Smooth muscle cell (in vitro differentiated cells): ENCODE measurements at regions not wholly inside any gene's neighbourhood (a gene's known extent, or its start where the extent isn't known, plus 50 kb on each side); places are given as distances from the start of the nearest gene placed in this dataset.
A peak's percentile ranks its signal among the peaks of the same experiment; 100 is the strongest.

Experiments used
- DNase-seq: peaks from one replicate; lab custom pipeline; 2025; ENCODE audit not compliant: unreplicated experiment; lab: John Stamatoyannopoulos, UW
- H2AFZ ChIP-seq: fragments of 200-600 bp; sonication (generic); 2 replicates; pipeline ENCODE4 v1.6.0; 2016; ENCODE audit warnings: antibody characterized with exemption, low read depth, mild to moderate bottlenecking
- H3F3A ChIP-seq: fragments of 200-600 bp; sonication (generic); 2 replicates; pipeline ENCODE4 v1.6.0; 2017; ENCODE audit warnings: antibody characterized with exemption, low read depth
- H3K27ac ChIP-seq: fragments of 200-600 bp; sonication (generic); 2 replicates; pipeline ENCODE4 v1.5.1; 2016; ENCODE audit warnings: low read depth, mild to moderate bottlenecking
- H3K27me3 ChIP-seq: fragments of 200-600 bp; sonication (generic); 2 replicates; pipeline ENCODE4 v1.6.1; 2016; ENCODE audit warnings: low read depth, mild to moderate bottlenecking
- H3K36me3 ChIP-seq: fragments of 200-600 bp; sonication (generic); 2 replicates; pipeline ENCODE4 v1.5.1; 2016; ENCODE audit warnings: low read depth
- H3K4me1 ChIP-seq: fragments of 200-600 bp; sonication (generic); 2 replicates; pipeline ENCODE4 v1.5.1; 2016; ENCODE audit warnings: low read depth
- H3K4me2 ChIP-seq: fragments of 200-600 bp; sonication (generic); 2 replicates; pipeline ENCODE4 v1.6.0; 2016; ENCODE audit warnings: mild to moderate bottlenecking
- H3K4me3 ChIP-seq: fragments of 200-600 bp; sonication (generic); 2 replicates; pipeline ENCODE4 v1.5.1; 2016; ENCODE audit warnings: mild to moderate bottlenecking
- H3K79me2 ChIP-seq: fragments of 200-600 bp; sonication (generic); 2 replicates; pipeline ENCODE4 v1.6.0; 2016; ENCODE audit warnings: low read depth, mild to moderate bottlenecking
- H3K9ac ChIP-seq: fragments of 200-600 bp; sonication (generic); 2 replicates; pipeline ENCODE4 v1.6.0; 2016; ENCODE audit warnings: low read depth
- H3K9me3 ChIP-seq: fragments of 200-600 bp; sonication (generic); replicated peaks from 2 replicates; pipeline ENCODE4 v1.5.1; 2016; ENCODE audit warnings: low read depth
- H4K20me1 ChIP-seq: fragments of 200-600 bp; sonication (generic); 2 replicates; pipeline ENCODE4 v1.6.0; 2016; ENCODE audit warnings: low read depth
- WGBS: methylation state at CpG from one replicate; pipeline ENCODE4 v1.1.7; 2016; ENCODE audit warnings: low lambda C conversion rate; 5-methylcytosine and 5-hydroxymethylcytosine counted together
- TF ChIP-seq, protein P1 (sequence below): fragments of 200-600 bp; sonication (generic); IDR thresholded peaks from 2 replicates; pipeline ENCODE4 v1.5.1; 2017; ENCODE audit warnings: borderline replicate concordance, mild to moderate bottlenecking, antibody characterized with exemption; ENCODE audit not compliant: insufficient read depth, poor library complexity, severe bottlenecking

DNA sequence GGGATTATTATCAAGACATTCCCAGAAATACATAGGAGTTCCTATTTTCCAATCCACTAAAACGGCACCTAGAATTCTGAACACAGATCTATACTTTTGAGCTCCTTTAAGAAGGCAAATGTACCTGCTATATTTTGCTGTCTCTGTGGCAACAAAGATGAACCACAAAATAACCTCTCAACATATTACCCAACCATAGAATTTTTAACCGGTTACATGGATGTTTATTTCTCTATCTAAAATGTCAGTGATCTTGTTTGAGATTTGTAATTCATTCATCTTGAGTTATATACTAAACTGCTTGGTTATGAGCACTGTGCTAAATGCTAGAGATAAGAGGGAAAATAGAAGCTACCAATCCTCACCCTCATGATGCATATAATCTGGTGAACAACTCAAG, 117.5 kb upstream of the HMGCLL1 start:
- Histone ChIP-seq H3K36me3 (no peaks in the 10 kb centered on the region), H3K9me3 (no peaks in the 10 kb centered on the region), H3K4me3 (no peak overlapping the region), H2AFZ (no peak overlapping the region), H3K79me2 (no peaks in the 10 kb centered on the region), H4K20me1 (no peaks in the 10 kb centered on the region), H3K4me2 (no peak overlapping the region), H3K27me3 (no peaks in the 10 kb centered on the region), H3K27ac (no peak overlapping the region), H3K4me1 (peaks cover 17% of the 10 kb centered on the region), H3K9ac (no peak overlapping the region), H3F3A (no peaks in the 10 kb centered on the region)
- TF ChIP-seq, protein P1, sequence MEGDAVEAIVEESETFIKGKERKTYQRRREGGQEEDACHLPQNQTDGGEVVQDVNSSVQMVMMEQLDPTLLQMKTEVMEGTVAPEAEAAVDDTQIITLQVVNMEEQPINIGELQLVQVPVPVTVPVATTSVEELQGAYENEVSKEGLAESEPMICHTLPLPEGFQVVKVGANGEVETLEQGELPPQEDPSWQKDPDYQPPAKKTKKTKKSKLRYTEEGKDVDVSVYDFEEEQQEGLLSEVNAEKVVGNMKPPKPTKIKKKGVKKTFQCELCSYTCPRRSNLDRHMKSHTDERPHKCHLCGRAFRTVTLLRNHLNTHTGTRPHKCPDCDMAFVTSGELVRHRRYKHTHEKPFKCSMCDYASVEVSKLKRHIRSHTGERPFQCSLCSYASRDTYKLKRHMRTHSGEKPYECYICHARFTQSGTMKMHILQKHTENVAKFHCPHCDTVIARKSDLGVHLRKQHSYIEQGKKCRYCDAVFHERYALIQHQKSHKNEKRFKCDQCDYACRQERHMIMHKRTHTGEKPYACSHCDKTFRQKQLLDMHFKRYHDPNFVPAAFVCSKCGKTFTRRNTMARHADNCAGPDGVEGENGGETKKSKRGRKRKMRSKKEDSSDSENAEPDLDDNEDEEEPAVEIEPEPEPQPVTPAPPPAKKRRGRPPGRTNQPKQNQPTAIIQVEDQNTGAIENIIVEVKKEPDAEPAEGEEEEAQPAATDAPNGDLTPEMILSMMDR: no peak
- WGBS: 95% methylated on average over 2 of the region's 2 CpGs
- no peak for DNase-seq

DNA sequence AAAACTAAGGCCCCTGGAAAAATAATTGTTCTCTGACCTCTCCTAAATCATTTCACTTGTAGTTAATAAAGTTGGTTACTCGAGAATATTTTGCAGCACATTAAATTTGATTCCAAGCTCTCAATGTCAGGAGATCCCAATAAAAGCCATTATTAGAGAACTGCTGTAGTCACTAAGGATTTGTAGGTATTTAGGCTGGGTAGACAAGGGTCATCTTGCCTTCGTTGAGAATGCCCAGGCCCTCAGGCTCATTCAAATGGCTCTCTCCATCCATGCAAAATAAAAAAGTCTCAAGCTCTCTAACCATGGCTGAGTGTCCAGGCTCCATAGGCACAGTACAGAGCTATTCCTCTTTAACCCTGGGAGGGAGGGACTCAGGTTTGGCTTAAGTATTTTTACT, 117.0 kb upstream of the HMGCLL1 start:
- Histone ChIP-seq H3K4me2 (no peak overlapping the region), H3K9me3 (no peaks in the 10 kb centered on the region), H3K36me3 (no peaks in the 10 kb centered on the region), H3K27ac (no peak overlapping the region), H3K27me3 (no peaks in the 10 kb centered on the region), H3K4me3 (no peak overlapping the region), H4K20me1 (no peaks in the 10 kb centered on the region), H2AFZ (no peak overlapping the region), H3F3A (no peaks in the 10 kb centered on the region), H3K4me1 (peaks cover 17% of the 10 kb centered on the region), H3K9ac (no peak overlapping the region), H3K79me2 (no peaks in the 10 kb centered on the region)
- TF ChIP-seq, protein P1: no peak
- 70% methylated on average over 2 of the region's 2 CpGs for WGBS
- no peak for DNase-seq

DNA sequence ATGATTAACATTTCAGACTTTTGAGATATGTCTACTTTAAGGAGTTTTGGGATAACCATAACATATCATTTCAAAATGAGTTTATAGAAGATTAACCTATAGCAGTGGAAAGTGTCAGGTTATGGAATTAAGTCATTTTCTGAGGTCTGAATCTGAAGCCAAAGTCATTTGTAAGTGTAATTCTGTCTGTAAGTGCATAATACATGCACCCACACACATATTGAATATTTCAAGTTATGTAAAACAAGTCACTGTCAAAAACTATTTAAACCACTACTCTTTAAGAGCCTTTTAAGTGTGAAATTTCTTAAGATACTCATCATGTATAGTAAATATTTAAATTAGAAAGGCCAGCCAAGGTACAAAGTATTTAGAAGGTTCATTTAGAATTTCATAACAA, 115.8 kb upstream of the HMGCLL1 start:
- no peak overlapping the region for H3K4me3 ChIP-seq
- no peak overlapping the region for H2AFZ ChIP-seq
- H3K9me3 ChIP-seq: no peaks in the 10 kb centered on the region
- H3K27me3 ChIP-seq: no peaks in the 10 kb centered on the region
- H3K27ac ChIP-seq: no peak overlapping the region
- TF ChIP-seq, protein P1: no peak
- H3K9ac ChIP-seq: no peak overlapping the region
- H3K79me2 ChIP-seq: no peaks in the 10 kb centered on the region
- H3F3A ChIP-seq: no peaks in the 10 kb centered on the region
- H4K20me1 ChIP-seq: no peaks in the 10 kb centered on the region
- peaks cover 17% of the 10 kb centered on the region for H3K4me1 ChIP-seq
- no peak overlapping the region for H3K4me2 ChIP-seq
- no peak for DNase-seq
- no peaks in the 10 kb centered on the region for H3K36me3 ChIP-seq

DNA sequence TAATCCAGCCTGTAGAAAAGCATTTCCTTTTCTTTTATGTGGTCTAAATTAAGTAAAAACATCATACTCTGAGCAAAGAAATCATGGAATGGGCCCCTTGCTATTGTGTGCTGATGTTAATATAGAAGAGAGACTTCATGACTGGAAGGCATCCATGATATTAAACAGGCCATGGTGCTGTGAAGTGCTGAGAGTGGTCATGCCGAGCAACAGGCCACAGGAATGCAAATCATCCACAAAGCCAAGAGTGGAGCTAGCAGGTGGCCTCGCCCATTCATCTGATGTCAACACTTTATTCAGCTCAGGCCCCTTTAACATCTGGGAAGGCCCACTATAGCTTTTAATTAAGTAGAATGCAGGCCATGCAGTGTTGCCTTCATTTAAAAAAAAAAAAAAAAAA, 115.2 kb upstream of the HMGCLL1 start:
- Histone ChIP-seq H3F3A (no peaks in the 10 kb centered on the region), H3K79me2 (no peaks in the 10 kb centered on the region), H3K36me3 (no peaks in the 10 kb centered on the region), H3K4me2 (no peak overlapping the region), H3K9me3 (no peaks in the 10 kb centered on the region), H3K9ac (no peak overlapping the region), H3K4me3 (no peak overlapping the region), H3K4me1 (peaks cover 17% of the 10 kb centered on the region), H4K20me1 (no peaks in the 10 kb centered on the region), H3K27ac (peak overlapping the region; percentile 18), H3K27me3 (no peaks in the 10 kb centered on the region), H2AFZ (no peak overlapping the region)
- DNase-seq: no peak
- TF ChIP-seq, protein P1: no peak
- WGBS: 14% methylated on average over 2 of the region's 2 CpGs
